B cell (primary cell): ENCODE measurements at regions not wholly inside any gene's neighbourhood (a gene's known extent, or its start where the extent isn't known, plus 50 kb on each side); places are given as distances from the start of the nearest gene placed in this dataset.

Experiments
- ATAC-seq: fragments of 200-7000 bp; cut with Tn5 transposase; one replicate; pipeline ENCODE4 v1.10.0; 2021; ENCODE audit warnings: low read depth, mild to moderate bottlenecking, moderate number of reproducible peaks, moderate library complexity
- CTCF ChIA-PET: fragments of 350-600 bp; sonication (Branson Sonifier 250); formaldehyde crosslinking; loops from one replicate; lab custom pipeline; 2021; ENCODE audit warnings: antibody characterized with exemption, inconsistent platforms; lab: Charles Lee
- POLR2A ChIA-PET: fragments of 350-600 bp; sonication (Branson Sonifier 250); formaldehyde crosslinking; loops from one replicate; lab custom pipeline; 2021; ENCODE audit warnings: antibody characterized with exemption; lab: Charles Lee
- DNase-seq: peaks from one replicate; pipeline ENCODE4 v3.0.0; 2013
- H2AFZ ChIP-seq: 2 replicates; pipeline ENCODE4 v1.6.1; 2012; ENCODE audit warnings: mild to moderate bottlenecking, low read depth, low read length; ENCODE audit not compliant: insufficient read depth, poor library complexity, severe bottlenecking
- H3K27ac ChIP-seq, 2 donors: 1 replicate in 1 of 2; 2 replicates in 1 of 2; pipeline ENCODE4 v1.5.1; 2012 to 2013; ENCODE audit warnings: low read length in 2 of 2, mild to moderate bottlenecking in 2 of 2, moderate library complexity in 1 of 2
- H3K27me3 ChIP-seq, 4 experiments: fragments of 200-600 bp in 1 of 4; sonication (generic) in 1 of 4; replicated peaks in 1 of 4; 1 replicate in 2 of 4; 2 replicates in 2 of 4; pipeline versions ENCODE4 v1.6.1 to v1.7.0; 2013 to 2016; ENCODE audit warnings: low read length in 3 of 4, mild to moderate bottlenecking in 2 of 4, mixed read lengths in 1 of 4, moderate library complexity in 1 of 4; ENCODE audit not compliant: insufficient read depth in 4 of 4, control insufficient read depth in 3 of 4; ENCODE audit errors: control extremely low read depth in 1 of 4
- H3K36me3 ChIP-seq, 2 experiments: replicated peaks in 1 of 2; 1 replicate in 1 of 2; 2 replicates in 1 of 2; pipeline versions ENCODE4 v1.6.1 to v1.7.1; 2013; ENCODE audit warnings: low read length in 1 of 2; ENCODE audit not compliant: insufficient read depth in 2 of 2, control insufficient read depth in 1 of 2; ENCODE audit errors: control extremely low read depth in 1 of 2, extremely low read depth in 1 of 2
- H3K4me1 ChIP-seq, 2 donors: fragments of 200-600 bp in 1 of 2; sonication (generic) in 1 of 2; 1 replicate in 1 of 2; 2 replicates in 1 of 2; pipeline versions ENCODE4 v1.5.1 to v1.6.1; 2013 to 2017; ENCODE audit warnings: low read length in 2 of 2; ENCODE audit not compliant: control insufficient read depth in 2 of 2, insufficient read depth in 2 of 2
- H3K4me2 ChIP-seq: replicated peaks from 2 replicates; pipeline ENCODE3; 2012; ENCODE audit warnings: mild to moderate bottlenecking, low read depth, low read length; ENCODE audit not compliant: poor library complexity, severe bottlenecking
- H3K4me3 ChIP-seq, 5 experiments: fragments of 200-600 bp in 1 of 5; sonication (generic) in 1 of 5; 1 replicate in 3 of 5; 2 replicates in 2 of 5; pipeline versions ENCODE4 v1.5.1 to v1.7.0; 2011 to 2016; ENCODE audit warnings: low read length in 4 of 5, mild to moderate bottlenecking in 4 of 5, low read depth in 2 of 5, control low read depth in 1 of 5, moderate library complexity in 1 of 5; ENCODE audit not compliant: insufficient read depth in 1 of 5; ENCODE audit errors: control extremely low read depth in 1 of 5, extremely low read depth in 1 of 5
- H3K79me2 ChIP-seq: fragments of 200-600 bp; sonication (generic); one replicate; pipeline ENCODE4 v1.6.0; 2016; ENCODE audit warnings: low read length; ENCODE audit not compliant: control insufficient read depth, insufficient read depth
- H3K9ac ChIP-seq: fragments of 200-600 bp; sonication (generic); 2 replicates; pipeline ENCODE4 v1.6.1; 2017; ENCODE audit warnings: mild to moderate bottlenecking, low read length, moderate library complexity
- H3K9me3 ChIP-seq, 3 donors: one replicate each; pipeline versions ENCODE4 v1.6.1 to v1.7.1; 2013; ENCODE audit warnings: low read length in 2 of 3; ENCODE audit not compliant: control insufficient read depth in 2 of 3, insufficient read depth in 1 of 3; ENCODE audit errors: control extremely low read depth in 1 of 3
- H4K20me1 ChIP-seq: 2 replicates; pipeline ENCODE4 v1.6.0; 2012; ENCODE audit warnings: mild to moderate bottlenecking, low read length; ENCODE audit not compliant: insufficient read depth, control insufficient read depth, poor library complexity, severe bottlenecking
- H3K27ac Mint-ChIP-seq: one replicate; pipeline ENCODE4 v1.8.0; 2021; ENCODE audit warnings: mixed read lengths
- H3K27me3 Mint-ChIP-seq: one replicate; pipeline ENCODE4 v1.8.0; 2021; ENCODE audit warnings: mixed read lengths
- H3K4me1 Mint-ChIP-seq: one replicate; pipeline ENCODE4 v1.8.0; 2021; ENCODE audit warnings: mixed read lengths
- H3K4me3 Mint-ChIP-seq: one replicate; pipeline ENCODE4 v1.8.0; 2021; ENCODE audit warnings: mixed read lengths
- H3K9me3 Mint-ChIP-seq: one replicate; pipeline ENCODE4 v1.8.0; 2022; ENCODE audit warnings: mixed read lengths; ENCODE audit not compliant: insufficient read depth
- CTCF ChIP-seq: fragments of 200-600 bp; IDR thresholded peaks from one replicate; pipeline ENCODE4 v1.8.0; 2022; ENCODE audit warnings: antibody characterized with exemption, mild to moderate bottlenecking
- EZH2 ChIP-seq: IDR thresholded peaks from 2 replicates; pipeline ENCODE4 v1.6.1; 2012; ENCODE audit warnings: borderline replicate concordance, low read depth, mild to moderate bottlenecking, moderate library complexity, low read length; ENCODE audit not compliant: insufficient read depth, poor library complexity, severe bottlenecking
- WGBS: methylation state at CpG from one replicate; pipeline ENCODE4 v1.1.5; 2013; ENCODE audit warnings: missing lambda C conversion rate; ENCODE audit not compliant: insufficient coverage; 5-methylcytosine and 5-hydroxymethylcytosine counted together
- intact Hi-C: fragments of 100-400 bp; cut with micrococcal nuclease; formaldehyde crosslinking; loops from one replicate; pipeline ENCODE4 v1.10.0; 2022

- no CpG with 5 or more reads among the region's 2 CpGs for WGBS
- no peak overlapping the region for H3K27ac Mint-ChIP-seq
These were observed 281.2 kb downstream of the SLITRK5 start for GRCh38 chr13:87952377-87952776.

GRCh38 chr13:87953381-87953780 is 282.2 kb downstream of the SLITRK5 start:
- DNase-seq (no peak), ATAC-seq (no peak)
- Mint-ChIP-seq H3K4me1 (no peaks in the 10 kb centered on the region), H3K9me3 (no peaks in the 10 kb centered on the region), H3K27me3 (no peaks in the 10 kb centered on the region), H3K27ac (no peak overlapping the region), H3K4me3 (no peak overlapping the region)
- intact Hi-C loops: no loop called here
- Histone ChIP-seq H3K4me3 (no peak overlapping the region), H3K4me1 (no peaks in the 10 kb centered on the region), H2AFZ (no peak overlapping the region), H3K27me3 (no peaks in the 10 kb centered on the region), H3K27ac (no peak overlapping the region), H3K4me2 (no peak overlapping the region), H3K79me2 (no peaks in the 10 kb centered on the region), H3K36me3 (no peaks in the 10 kb centered on the region), H3K9ac (no peak overlapping the region), H4K20me1 (no peaks in the 10 kb centered on the region), H3K9me3 (no peaks in the 10 kb centered on the region)
- WGBS: no CpG with 5 or more reads among the region's 3 CpGs
- no peak for TF ChIP-seq CTCF
- TF ChIP-seq EZH2: no peak
- ChIA-PET CTCF (no interaction called here), POLR2A (no interaction called here)

More at GRCh38 chr13:87952377-87952776, 281.2 kb downstream of the SLITRK5 start:
- H3K4me2 ChIP-seq: no peak overlapping the region
- Mint-ChIP-seq H3K4me3 (no peak overlapping the region), H3K9me3 (no peaks in the 10 kb centered on the region), H3K27me3 (no peaks in the 10 kb centered on the region), H3K4me1 (no peaks in the 10 kb centered on the region)
- no peaks in the 10 kb centered on the region for H4K20me1 ChIP-seq
- ATAC-seq: no peak
- TF ChIP-seq EZH2 (no peak), CTCF (no peak)
- ChIA-PET POLR2A (no interaction called here), CTCF (no interaction called here)
- DNase-seq: no peak
- H3K4me3 ChIP-seq: no peak overlapping the region
- no peaks in the 10 kb centered on the region for H3K36me3 ChIP-seq
- H3K27me3 ChIP-seq: no peaks in the 10 kb centered on the region
- no peaks in the 10 kb centered on the region for H3K4me1 ChIP-seq
- no peak overlapping the region for H3K9ac ChIP-seq
- H3K79me2 ChIP-seq: no peaks in the 10 kb centered on the region
- no peak overlapping the region for H3K27ac ChIP-seq
- H2AFZ ChIP-seq: no peak overlapping the region
- intact Hi-C loops: no loop called here
- H3K9me3 ChIP-seq: no peaks in the 10 kb centered on the region
